HG03575 (cell line): ENCODE measurements at regions not wholly inside any gene's neighbourhood (a gene's known extent, or its start where the extent isn't known, plus 50 kb on each side); places are given as distances from the start of the nearest gene placed in this dataset.
A peak's percentile ranks its signal among the peaks of the same experiment; 100 is the strongest.
"Not testable (repeated sequence)": the region's sequence is repeated elsewhere in the genome, so short reads cannot be mapped to it uniquely, and the experiment has no call there.

ENCODE experiments used
- ATAC-seq: cut with Tn5 transposase; IDR thresholded peaks from one replicate; pipeline ENCODE4 v1.9.1; 2021; ENCODE audit not compliant: unreplicated experiment, insufficient number of reproducible peaks, low FRiP score; ENCODE audit errors: extremely low read depth

DNA sequence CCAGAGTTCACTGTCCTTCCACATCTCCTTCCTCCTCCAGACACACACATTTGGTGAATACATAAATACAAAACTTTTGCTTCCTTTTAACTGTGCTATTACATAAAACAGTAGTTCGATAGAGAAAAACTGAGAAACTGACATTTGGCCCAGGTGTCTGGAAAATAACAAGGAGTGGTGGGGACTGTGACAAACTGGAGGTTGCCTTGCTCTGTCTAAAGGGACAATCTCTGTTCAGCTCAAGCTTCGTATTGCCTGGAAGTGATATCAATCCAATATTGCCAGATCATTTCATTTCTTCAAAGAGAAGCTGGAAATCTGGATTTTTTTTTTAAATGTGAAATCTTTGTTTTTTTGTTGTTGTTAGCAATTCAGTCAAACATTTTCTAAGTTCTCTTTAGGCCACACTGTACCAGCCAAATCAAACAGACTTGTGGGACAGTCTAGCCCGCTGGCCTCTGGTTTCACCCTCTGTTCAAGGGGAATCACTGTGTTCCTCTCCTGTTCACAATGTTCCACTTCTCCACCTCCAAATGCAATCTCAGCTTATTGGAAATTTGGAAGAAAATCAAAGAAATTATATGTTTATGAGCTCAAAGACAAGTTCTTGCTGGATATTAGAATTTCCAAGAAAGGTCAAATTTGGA is 612.5 kb downstream of the KIF4B start:
- ATAC-seq: no peak

DNA sequence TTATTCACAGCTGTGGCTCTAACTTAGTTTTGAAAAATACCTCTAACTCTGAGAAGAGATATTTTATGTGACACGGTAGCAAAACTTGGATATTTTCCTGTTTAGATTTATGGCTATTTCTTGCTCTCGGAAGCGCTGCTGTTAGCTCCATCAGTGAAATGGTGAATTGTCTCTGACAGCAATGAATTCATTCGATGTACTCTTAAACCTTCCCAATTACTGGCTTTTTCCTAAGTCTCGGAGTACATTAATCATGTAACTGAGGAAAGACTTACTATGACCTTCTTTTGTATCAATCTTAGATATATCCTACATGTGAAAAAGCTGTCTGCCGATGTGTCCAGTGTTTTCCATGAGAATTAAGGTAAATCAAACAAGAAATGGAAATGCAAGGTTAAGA is 613.0 kb downstream of the KIF4B start:
- no peak for ATAC-seq

DNA sequence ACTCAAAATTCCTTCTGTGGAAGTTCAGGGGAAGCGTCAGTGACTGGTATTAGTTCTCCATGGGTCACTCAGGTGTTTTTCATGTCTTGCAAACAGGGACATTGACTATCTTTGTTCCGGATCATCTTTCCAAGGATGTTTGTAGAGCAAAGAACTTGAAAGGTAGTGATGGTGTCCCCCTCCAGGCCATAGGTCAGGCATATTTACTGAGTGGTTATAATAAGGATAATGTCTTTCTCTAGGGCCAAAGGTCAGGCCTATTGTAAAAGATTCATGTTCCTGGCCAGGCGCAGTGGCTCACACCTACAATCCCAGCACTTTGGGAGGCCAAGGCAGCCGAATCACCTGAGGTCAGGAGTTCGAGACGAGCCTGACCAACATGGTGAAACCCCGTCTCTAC is 614.8 kb downstream of the KIF4B start:
- ATAC-seq: no peak

DNA sequence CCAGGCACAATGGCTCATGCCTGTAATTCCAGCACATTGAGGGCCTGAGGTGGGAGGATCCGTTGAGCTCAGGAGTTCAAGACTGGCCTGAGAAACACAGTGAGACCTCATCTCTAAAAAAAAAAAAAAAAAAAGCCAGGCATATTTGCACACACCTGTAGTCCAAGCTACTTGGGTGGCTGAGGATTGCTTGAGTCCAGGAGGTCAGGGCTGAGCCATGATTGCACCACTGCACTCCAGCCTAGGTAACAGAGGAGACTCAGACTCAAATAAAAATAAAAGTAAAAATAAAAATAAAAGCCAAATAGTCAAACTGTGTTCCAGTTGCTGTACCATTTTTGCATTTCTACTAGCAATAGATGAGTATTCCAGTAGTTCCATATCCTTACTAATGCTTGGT is 616.0 kb downstream of the KIF4B start:
- ATAC-seq: no peak

DNA sequence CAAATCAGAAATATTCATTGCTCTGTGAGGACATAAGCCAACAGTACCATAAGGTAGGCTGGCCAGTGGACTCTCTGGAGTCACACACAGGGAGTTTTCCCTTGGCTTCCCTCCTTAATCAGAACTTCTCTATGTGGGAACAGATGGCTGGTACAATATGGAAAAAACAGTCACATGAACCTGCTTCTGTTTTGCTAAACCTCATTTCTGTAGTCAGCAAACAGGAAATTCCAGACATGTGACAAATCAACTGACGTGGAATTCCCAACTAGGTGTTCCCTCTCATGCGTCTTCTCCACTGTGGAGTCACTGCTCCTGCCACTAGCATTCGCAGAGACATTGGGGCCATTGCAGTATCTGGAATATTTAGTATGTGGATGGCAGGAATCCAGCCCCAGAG is 617.6 kb downstream of the KIF4B start:
- no peak for ATAC-seq

DNA sequence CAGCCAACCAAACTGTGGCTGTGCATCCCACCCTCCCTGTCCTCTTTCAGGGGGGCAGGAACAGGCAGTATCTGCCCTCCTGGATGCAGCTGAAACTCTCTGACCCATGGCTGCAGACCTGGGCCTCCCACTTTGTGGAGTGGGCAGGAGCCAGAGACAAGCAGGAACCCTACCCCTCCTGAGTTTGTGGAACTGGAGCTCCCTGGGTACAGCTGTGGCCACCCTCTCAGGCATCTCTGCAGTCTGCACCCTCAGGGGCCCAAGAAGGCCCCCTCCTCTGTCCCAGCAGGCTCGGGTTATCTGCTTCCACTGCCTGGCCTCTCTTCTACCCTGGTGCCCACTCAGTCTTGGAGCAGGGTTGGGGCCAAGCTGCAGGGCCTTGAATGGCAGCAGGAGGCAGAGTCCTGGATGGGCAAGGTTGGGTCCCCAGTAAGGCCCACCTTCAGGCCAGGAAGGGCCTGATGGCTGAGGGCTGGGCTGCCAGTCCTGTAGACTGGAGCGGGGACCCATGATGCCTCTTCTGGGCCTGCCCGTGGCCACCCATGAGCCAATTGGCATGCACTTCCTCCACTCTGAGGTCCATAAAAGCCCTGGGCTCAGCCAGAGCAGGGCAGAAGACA is 619.9 kb downstream of the KIF4B start:
- no peak for ATAC-seq

DNA sequence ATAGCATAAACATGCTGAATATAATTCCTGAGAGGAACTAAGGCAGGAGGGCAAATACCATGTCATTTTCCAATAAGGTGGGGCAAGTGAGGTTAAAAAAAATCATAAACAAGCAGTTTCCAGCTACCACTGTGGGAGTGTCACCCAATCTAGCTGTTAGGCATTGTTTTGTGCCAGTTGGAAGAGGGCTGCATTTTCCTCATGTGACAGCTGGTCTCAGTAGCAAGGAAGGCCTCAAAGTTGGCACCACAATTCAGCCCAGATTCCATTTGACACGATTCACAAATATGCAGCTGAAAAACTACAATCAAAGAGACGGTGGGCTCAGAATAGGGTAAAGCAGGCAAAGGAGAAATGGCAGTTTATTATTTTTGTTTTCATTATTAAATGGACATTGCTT is 636.1 kb downstream of the KIF4B start:
- no peak for ATAC-seq

DNA sequence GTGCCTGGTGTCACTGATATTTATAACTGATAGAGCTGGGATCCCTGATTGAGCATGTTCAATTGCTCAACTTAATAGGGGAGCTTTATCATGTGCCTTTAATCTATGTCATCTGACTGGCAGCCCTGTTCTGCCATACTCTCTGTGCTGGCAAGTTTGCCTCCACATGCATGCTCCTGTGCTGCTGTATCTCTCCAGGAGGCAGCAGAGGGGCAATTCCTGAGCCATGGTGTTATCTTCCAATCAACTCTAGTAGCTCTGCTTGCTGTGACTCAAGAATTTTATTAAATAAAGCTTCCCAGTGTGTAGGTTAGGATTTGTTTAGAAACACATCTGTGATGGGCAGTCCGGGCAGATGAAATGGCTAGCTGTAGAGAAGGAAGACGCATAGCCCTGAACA is 642.0 kb downstream of the KIF4B start:
- ATAC-seq: no peak

DNA sequence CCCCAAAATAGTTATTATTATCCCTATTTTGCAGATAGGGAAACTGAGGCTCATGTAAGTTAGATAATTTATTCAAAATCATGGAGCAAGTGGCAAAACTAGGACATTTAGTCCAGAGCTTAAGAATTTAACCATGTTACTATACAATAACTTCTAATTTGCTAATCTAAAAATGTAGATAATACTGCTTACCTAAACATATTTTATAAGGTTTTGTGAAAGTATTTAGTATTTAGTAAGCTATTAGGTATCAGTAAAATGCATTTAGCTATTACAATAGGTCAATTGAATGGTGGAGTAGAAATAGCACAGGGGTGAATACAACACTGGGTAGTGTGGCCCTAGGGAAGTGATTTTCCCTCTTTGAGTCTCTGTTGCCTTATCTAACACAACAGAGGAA is 648.3 kb downstream of the KIF4B start:
- no peak for ATAC-seq

DNA sequence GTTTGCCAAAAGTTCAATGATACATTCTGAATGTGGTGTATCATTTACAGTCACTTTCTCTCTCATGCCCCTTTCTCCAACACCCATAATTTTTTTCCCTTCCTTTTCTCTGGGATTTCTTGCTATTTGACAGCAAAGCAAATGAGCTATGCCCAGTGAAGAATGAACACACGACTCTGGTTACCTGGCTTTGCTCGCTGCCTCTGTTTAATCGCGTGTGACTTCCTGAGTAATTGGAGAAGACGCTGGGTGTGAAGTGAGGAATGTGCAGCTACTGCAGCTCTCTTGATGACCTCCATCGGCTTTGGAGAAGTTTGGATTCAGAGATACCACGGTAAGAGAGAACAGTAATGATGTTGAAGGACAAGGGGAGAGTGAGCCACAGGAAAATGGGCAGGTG is 651.8 kb downstream of the KIF4B start:
- no peak for ATAC-seq

DNA sequence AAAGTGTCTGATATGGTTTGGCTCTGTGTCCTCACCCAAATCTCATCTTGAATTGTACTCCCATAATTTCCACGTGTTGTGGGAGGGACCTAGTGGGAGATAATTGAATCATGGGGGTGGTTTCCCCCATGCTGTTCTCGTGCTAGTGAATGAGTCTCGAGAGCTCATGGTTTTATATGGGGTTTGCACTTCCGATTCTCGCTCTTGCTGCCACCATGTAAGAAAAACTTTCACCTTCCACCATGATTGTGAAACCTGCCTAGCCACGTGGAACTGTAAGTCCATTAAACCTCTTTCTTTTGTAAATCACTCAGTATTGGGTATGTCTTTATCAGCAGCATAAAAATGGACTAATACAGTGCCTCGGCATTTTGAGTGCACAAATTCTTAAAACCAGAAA is 655.0 kb upstream of the SGCD start:
- ATAC-seq: not testable (repeated sequence)

DNA sequence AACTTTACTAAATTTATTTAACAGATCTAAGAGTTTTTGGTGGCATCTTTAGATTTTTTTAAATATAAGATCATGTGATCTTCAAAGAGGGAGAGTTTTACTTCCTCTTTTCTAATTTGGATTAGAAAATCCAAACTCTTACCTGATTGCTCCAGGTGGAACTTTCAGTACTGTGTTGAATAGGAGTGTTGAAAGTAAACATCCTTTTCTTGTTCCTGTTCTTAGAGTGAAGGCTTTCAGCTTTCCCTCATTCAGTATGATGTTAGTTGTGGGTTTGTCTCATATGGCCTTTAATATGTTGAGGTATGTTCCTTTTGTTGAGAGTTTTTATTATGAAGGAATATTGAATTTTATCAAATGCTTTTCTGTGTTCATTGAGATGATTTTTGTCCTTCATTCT is 650.0 kb upstream of the SGCD start:
- ATAC-seq: peak; percentile 66

DNA sequence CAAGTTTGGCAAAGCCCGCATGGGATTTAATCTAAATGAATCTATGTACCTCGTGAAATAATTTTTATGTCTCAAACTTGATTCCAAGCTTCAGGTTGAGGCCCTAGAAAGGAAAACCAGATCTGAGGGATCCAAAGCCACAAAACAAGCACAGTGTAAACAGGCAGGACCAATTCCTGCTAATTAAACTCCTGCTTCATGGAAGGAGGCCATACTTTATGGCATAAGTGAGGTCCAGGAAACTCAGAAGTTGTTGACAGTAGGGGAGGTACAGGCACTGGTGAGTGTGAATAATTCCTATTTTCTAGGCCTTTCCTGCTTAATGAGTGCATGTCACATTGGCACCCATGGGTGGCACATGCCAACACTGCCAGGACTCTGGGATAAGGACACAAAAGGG is 648.6 kb upstream of the SGCD start:
- no peak for ATAC-seq

DNA sequence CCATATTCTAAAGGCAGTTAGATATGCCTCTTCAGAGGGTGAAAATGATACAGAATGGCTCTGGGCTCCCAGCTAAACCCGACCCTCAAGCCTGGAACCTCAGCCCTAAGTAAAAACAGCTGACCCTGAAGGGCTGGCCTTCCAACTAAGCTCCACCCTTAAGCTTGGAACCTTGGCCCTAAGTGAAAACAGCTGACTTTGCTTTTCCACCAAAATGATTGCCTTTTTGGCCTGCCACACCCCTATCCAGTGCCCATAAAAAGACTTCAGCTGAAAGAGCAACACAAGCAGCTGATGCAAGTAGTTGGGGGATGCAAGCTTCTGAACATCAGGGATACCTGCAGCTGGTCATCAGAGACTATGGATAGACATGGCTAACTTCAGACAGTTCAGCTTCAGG is 647.4 kb upstream of the SGCD start:
- ATAC-seq: no peak

DNA sequence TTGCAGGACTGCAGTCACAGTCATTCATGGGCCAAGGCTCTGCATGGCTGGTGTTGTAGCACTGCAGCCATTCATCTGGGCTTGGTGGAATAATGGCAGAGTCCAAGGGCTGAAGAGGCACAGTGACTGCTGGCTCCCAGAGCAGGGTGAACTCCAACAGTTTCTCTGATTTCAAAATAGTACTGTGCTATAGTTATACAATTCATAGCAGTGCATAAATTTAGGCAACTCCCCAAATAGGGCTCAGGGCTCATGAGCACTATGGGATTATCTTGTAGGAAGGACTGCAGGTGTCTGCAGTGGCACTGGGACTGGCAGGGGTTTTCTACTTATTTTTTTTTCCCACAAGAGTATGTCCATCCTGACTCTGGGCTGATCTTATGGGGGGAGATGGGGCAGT is 642.5 kb upstream of the SGCD start:
- no peak for ATAC-seq

DNA sequence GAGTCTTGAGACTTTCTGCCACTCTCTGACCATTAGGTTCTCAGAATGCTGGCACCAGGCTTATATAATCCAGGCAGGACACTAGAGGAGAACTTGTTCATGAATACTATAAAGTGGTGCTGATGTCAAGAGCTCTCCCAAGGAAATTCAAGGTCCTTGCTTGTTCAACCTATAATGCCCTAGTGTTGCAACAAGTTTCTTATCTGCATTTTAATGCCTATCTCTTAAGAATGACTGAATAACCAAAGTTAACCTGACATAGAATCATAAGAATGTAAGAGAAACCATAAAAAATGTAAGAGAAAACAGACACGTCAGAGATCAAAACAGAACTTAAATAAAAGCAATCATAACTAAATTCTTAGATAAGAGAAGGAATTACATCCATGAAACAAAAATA is 640.8 kb upstream of the SGCD start:
- no peak for ATAC-seq

DNA sequence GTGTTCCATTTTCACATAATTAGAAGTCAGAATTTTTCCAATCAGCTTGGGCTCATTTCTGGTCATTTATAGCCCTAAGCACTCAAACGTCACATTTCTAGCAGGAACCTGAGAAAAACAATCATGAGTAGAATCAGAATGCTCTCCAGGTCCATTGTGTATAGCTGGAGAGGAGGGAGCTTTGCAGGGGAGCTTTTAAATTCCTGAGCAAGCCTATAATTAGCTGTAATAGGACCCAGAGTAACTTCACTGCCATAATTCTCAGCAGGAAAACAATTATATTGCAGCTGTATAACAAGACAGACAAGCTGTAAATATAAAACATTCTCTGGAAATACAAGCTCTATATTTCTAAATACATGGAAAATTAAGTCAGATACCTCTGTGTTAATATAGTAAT is 637.6 kb upstream of the SGCD start:
- ATAC-seq: no peak

DNA sequence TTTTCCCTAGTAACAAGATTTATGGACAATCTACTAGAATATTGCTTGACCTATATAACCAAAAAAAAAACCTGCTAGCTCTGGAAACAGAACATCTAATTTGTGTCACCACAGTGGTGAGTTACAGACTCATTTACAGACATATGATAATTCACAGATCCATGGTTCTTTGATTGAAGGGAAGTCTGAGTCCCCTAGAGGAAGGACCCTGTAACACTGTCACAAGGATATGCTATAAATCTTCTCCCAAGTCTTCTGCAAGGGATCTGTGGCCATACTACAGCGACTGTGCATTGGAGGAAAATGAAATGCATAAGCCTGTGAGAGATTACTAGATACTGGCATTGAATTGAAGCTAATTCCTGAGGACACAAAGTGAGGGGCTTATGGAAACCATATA is 630.6 kb upstream of the SGCD start:
- ATAC-seq: no peak

DNA sequence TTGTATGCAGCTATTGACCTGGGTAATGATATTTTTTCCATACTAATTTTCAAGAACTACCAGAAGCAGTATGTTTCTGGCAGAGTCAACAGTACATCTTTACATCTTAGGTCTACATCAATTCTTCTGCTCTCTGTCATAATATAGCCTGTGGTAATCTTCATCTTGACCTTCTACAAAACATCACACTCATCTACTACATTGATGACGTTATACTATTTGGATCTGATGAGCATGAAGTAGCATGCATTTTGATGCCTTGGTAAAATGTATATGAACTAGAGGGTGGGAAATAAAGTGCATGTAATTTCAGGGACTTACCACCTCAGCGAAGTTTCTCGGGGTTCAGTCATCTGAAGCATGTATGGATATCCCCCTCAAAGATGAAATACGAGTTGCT is 629.7 kb upstream of the SGCD start:
- ATAC-seq: no peak

DNA sequence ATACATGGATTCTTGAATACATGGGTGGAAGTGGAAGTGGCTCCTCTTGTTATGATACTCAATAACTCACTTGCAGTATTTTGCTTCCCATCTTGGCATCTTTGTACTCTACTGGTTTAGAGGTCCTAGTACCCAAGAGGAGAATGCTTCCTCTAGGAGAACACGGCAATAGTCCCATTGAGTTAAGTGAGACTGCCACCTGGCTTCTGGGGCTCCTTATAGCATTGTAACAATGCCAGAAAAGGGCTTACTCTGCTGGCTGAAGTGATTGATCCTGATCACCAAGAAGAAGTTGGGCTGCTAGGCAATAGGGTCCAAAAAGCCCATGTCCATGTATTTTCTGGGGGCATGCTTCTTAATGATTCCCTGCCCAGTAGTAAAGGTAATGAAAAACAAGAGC is 627.6 kb upstream of the SGCD start:
- no peak for ATAC-seq

DNA sequence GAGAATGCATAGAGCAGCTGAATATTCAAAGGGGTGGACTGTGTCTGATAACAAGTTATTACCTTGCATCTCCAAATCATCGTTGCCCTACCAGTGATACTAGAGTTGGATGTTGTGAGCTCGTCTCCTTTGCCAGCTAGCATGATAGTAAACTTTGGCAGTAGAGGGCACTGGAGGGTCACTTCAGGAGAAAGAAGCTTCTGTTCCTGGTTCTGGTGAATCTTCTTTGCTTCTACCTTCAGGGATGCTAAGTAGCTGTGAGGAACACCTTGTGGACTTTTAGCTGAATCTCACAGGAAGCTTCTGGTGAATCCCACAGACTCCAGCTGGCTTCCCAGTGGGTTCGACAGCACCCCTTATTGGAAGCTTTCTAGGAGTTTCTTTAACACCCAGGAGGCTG is 626.6 kb upstream of the SGCD start:
- no peak for ATAC-seq
